Activated T-helper 2 cell treated with anti-CD3 and anti-CD28 coated beads, Interferon-gamma antibody, Interleukin-2, Interleukin-4, amounts not matched to agents 10 μg/mL and 5 μg/mL and 100 μg/mL, durations not matched to agents 14 hours and 24 hours and 36 hours (primary cell): ENCODE measurements at regions not wholly inside any gene's neighbourhood (a gene's known extent, or its start where the extent isn't known, plus 50 kb on each side); places are given as distances from the start of the nearest gene placed in this dataset.
"Not testable (repeated sequence)": the region's sequence is repeated elsewhere in the genome, so short reads cannot be mapped to it uniquely, and the experiment has no call there.

Experiments used
- DNase-seq: peaks from one replicate; pipeline ENCODE4 v3.0.0; 2021; ENCODE audit warnings: low spot score
- H3K27ac Mint-ChIP-seq: one replicate; pipeline ENCODE4 v1.8.0; 2021; ENCODE audit warnings: mixed read lengths
- H3K27me3 Mint-ChIP-seq: one replicate; pipeline ENCODE4 v1.8.0; 2021; ENCODE audit warnings: low read depth, mixed read lengths
- H3K36me3 Mint-ChIP-seq: one replicate; pipeline ENCODE4 v1.8.0; 2021; ENCODE audit warnings: low read depth, mixed read lengths
- H3K4me1 Mint-ChIP-seq: one replicate; pipeline ENCODE4 v1.8.0; 2021; ENCODE audit warnings: low read depth, mixed read lengths
- H3K4me3 Mint-ChIP-seq: one replicate; pipeline ENCODE4 v1.8.0; 2021; ENCODE audit warnings: low read depth, mild to moderate bottlenecking, moderate library complexity, mixed read lengths
- H3K9me3 Mint-ChIP-seq: one replicate; pipeline ENCODE4 v1.8.0; 2021; ENCODE audit warnings: mixed read lengths
- intact Hi-C: fragments of 100-400 bp; cut with micrococcal nuclease; formaldehyde crosslinking; loops from one replicate; pipeline ENCODE4 v1.15.1; 2023

- no peaks in the 10 kb centered on the region for H3K36me3 Mint-ChIP-seq
- no peaks in the 10 kb centered on the region for H3K4me1 Mint-ChIP-seq
- no peaks in the 10 kb centered on the region for H3K27me3 Mint-ChIP-seq
- no peak overlapping the region for H3K4me3 Mint-ChIP-seq
- intact Hi-C loops: no loop called here
- H3K9me3 Mint-ChIP-seq: peaks cover 11% of the 10 kb centered on the region
- DNase-seq: no peak
- H3K27ac Mint-ChIP-seq: no peak overlapping the region
Measured at GRCh38 chr3:6262010-6262409, 598.9 kb upstream of the GRM7 start.

- Mint-ChIP-seq H3K27ac (no peak overlapping the region), H3K27me3 (no peaks in the 10 kb centered on the region), H3K9me3 (peaks cover 7% of the 10 kb centered on the region), H3K36me3 (no peaks in the 10 kb centered on the region), H3K4me1 (no peaks in the 10 kb centered on the region), H3K4me3 (no peak overlapping the region)
- intact Hi-C loops: no loop called here
- no peak for DNase-seq
Measured at GRCh38 chr3:6264036-6264435, 596.9 kb upstream of the GRM7 start.

- intact Hi-C loops: no loop called here
- Mint-ChIP-seq H3K27ac (no peak overlapping the region), H3K27me3 (no peaks in the 10 kb centered on the region), H3K4me3 (no peak overlapping the region), H3K9me3 (peaks cover 10% of the 10 kb centered on the region), H3K4me1 (no peaks in the 10 kb centered on the region), H3K36me3 (no peaks in the 10 kb centered on the region)
- DNase-seq: no peak
Measured at GRCh38 chr3:6264906-6265305, 596.0 kb upstream of the GRM7 start.

- no peak for DNase-seq
- H3K4me1 Mint-ChIP-seq: no peaks in the 10 kb centered on the region
- intact Hi-C loops: no loop called here
- no peaks in the 10 kb centered on the region for H3K36me3 Mint-ChIP-seq
- H3K27ac Mint-ChIP-seq: no peak overlapping the region
- no peak overlapping the region for H3K4me3 Mint-ChIP-seq
- H3K9me3 Mint-ChIP-seq: peaks cover 12% of the 10 kb centered on the region
- H3K27me3 Mint-ChIP-seq: no peaks in the 10 kb centered on the region
Measured at GRCh38 chr3:6266135-6266534, 594.8 kb upstream of the GRM7 start.

GRCh38 chr3:6273878-6274277 lies 587.0 kb upstream of the GRM7 start:
- Mint-ChIP-seq H3K9me3 (peaks cover 33% of the 10 kb centered on the region), H3K4me1 (no peaks in the 10 kb centered on the region), H3K27me3 (no peaks in the 10 kb centered on the region), H3K4me3 (no peak overlapping the region), H3K36me3 (no peaks in the 10 kb centered on the region), H3K27ac (no peak overlapping the region)
- intact Hi-C loops: no loop called here
- no peak for DNase-seq

GRCh38 chr3:6281662-6282061 lies 579.3 kb upstream of the GRM7 start:
- DNase-seq: no peak
- Mint-ChIP-seq H3K4me1 (no peaks in the 10 kb centered on the region), H3K27ac (no peak overlapping the region), H3K4me3 (no peak overlapping the region), H3K27me3 (no peaks in the 10 kb centered on the region), H3K9me3 (peaks cover 22% of the 10 kb centered on the region), H3K36me3 (no peaks in the 10 kb centered on the region)
- intact Hi-C loops: no loop called here

- no peaks in the 10 kb centered on the region for H3K4me1 Mint-ChIP-seq
- no peak overlapping the region for H3K4me3 Mint-ChIP-seq
- H3K27me3 Mint-ChIP-seq: no peaks in the 10 kb centered on the region
- DNase-seq: no peak
- intact Hi-C loops: no loop called here
- H3K9me3 Mint-ChIP-seq: peaks cover 16% of the 10 kb centered on the region
- no peaks in the 10 kb centered on the region for H3K36me3 Mint-ChIP-seq
- no peak overlapping the region for H3K27ac Mint-ChIP-seq
Measured at GRCh38 chr3:6282918-6283317, 578.0 kb upstream of the GRM7 start.

- Mint-ChIP-seq H3K4me3 (no peak overlapping the region), H3K27ac (no peak overlapping the region), H3K9me3 (peaks cover 22% of the 10 kb centered on the region), H3K36me3 (no peaks in the 10 kb centered on the region), H3K27me3 (no peaks in the 10 kb centered on the region), H3K4me1 (no peaks in the 10 kb centered on the region)
- intact Hi-C loops: no loop called here
- no peak for DNase-seq
Measured at GRCh38 chr3:6287088-6287875, 573.6 kb upstream of the GRM7 start.

GRCh38 chr3:6301626-6302025 lies 559.3 kb upstream of the GRM7 start:
- Mint-ChIP-seq H3K4me1 (no peaks in the 10 kb centered on the region), H3K9me3 (peaks cover 35% of the 10 kb centered on the region), H3K27me3 (no peaks in the 10 kb centered on the region), H3K4me3 (no peak overlapping the region), H3K27ac (no peak overlapping the region), H3K36me3 (no peaks in the 10 kb centered on the region)
- intact Hi-C loops: no loop called here
- no peak for DNase-seq

GRCh38 chr3:6315906-6316305 lies 545.0 kb upstream of the GRM7 start:
- no peak overlapping the region for H3K4me3 Mint-ChIP-seq
- H3K36me3 Mint-ChIP-seq: no peaks in the 10 kb centered on the region
- H3K27ac Mint-ChIP-seq: no peak overlapping the region
- intact Hi-C loops: no loop called here
- DNase-seq: no peak
- H3K27me3 Mint-ChIP-seq: no peaks in the 10 kb centered on the region
- no peaks in the 10 kb centered on the region for H3K4me1 Mint-ChIP-seq
- peaks cover 20% of the 10 kb centered on the region for H3K9me3 Mint-ChIP-seq

- Mint-ChIP-seq H3K36me3 (no peaks in the 10 kb centered on the region), H3K4me1 (no peaks in the 10 kb centered on the region), H3K27me3 (no peaks in the 10 kb centered on the region), H3K4me3 (no peak overlapping the region), H3K9me3 (peaks cover 11% of the 10 kb centered on the region), H3K27ac (no peak overlapping the region)
- DNase-seq: no peak
- intact Hi-C loops: no loop called here
Measured at GRCh38 chr3:6321999-6322398, 538.9 kb upstream of the GRM7 start.

GRCh38 chr3:6326771-6327170 lies 534.1 kb upstream of the GRM7 start:
- H3K36me3 Mint-ChIP-seq: no peaks in the 10 kb centered on the region
- H3K4me1 Mint-ChIP-seq: no peaks in the 10 kb centered on the region
- H3K27ac Mint-ChIP-seq: no peak overlapping the region
- no peaks in the 10 kb centered on the region for H3K27me3 Mint-ChIP-seq
- H3K4me3 Mint-ChIP-seq: no peak overlapping the region
- H3K9me3 Mint-ChIP-seq: peaks cover 13% of the 10 kb centered on the region
- no peak for DNase-seq
- intact Hi-C loops: no loop called here

- H3K4me1 Mint-ChIP-seq, intact Hi-C loops, H3K36me3 Mint-ChIP-seq, H3K4me3 Mint-ChIP-seq, H3K27ac Mint-ChIP-seq, H3K27me3 Mint-ChIP-seq, DNase-seq: not testable (repeated sequence)
- H3K9me3 Mint-ChIP-seq: peaks cover 13% of the 10 kb centered on the region
Measured at GRCh38 chr3:6340980-6341325, 520.0 kb upstream of the GRM7 start.

- H3K27me3 Mint-ChIP-seq: no peaks in the 10 kb centered on the region
- intact Hi-C loops: no loop called here
Measured at GRCh38 chr3:6351752-6352151, 509.2 kb upstream of the GRM7 start.

More at GRCh38 chr3:6351752-6352151, 509.2 kb upstream of the GRM7 start:
- Mint-ChIP-seq H3K36me3 (no peaks in the 10 kb centered on the region), H3K4me1 (no peaks in the 10 kb centered on the region), H3K4me3 (no peak overlapping the region), H3K27ac (no peak overlapping the region), H3K9me3 (peaks cover 2% of the 10 kb centered on the region)
- DNase-seq: no peak
